SKM-1 (cell line): ENCODE measurements at regions not wholly inside any gene's neighbourhood (a gene's known extent, or its start where the extent isn't known, plus 50 kb on each side); places are given as distances from the start of the nearest gene placed in this dataset.

Experiments used
- DNase-seq: peaks from one replicate; lab custom pipeline; 2025; ENCODE audit not compliant: unreplicated experiment; lab: John Stamatoyannopoulos, UW

DNA sequence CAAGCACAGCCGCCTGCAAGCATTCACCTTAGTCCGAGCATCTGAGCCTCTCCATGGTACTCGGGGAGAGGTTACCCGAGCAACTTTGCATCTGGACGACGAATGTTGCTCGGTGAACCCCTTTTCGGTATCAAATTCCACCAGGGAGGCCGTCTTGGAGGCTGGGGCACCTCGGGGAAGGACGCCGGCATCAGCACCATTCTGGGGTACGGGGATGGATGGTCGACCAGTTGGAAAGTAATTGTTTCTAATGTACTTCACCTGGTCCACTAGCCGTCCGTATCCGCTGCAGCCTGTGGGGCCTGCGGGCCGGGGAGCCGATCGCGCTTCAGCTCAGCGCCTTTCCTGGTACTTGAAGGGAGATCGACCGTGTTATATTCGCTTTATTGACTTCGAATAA, 161.7 kb upstream of the RTL1 start:
- no peak for DNase-seq

DNA sequence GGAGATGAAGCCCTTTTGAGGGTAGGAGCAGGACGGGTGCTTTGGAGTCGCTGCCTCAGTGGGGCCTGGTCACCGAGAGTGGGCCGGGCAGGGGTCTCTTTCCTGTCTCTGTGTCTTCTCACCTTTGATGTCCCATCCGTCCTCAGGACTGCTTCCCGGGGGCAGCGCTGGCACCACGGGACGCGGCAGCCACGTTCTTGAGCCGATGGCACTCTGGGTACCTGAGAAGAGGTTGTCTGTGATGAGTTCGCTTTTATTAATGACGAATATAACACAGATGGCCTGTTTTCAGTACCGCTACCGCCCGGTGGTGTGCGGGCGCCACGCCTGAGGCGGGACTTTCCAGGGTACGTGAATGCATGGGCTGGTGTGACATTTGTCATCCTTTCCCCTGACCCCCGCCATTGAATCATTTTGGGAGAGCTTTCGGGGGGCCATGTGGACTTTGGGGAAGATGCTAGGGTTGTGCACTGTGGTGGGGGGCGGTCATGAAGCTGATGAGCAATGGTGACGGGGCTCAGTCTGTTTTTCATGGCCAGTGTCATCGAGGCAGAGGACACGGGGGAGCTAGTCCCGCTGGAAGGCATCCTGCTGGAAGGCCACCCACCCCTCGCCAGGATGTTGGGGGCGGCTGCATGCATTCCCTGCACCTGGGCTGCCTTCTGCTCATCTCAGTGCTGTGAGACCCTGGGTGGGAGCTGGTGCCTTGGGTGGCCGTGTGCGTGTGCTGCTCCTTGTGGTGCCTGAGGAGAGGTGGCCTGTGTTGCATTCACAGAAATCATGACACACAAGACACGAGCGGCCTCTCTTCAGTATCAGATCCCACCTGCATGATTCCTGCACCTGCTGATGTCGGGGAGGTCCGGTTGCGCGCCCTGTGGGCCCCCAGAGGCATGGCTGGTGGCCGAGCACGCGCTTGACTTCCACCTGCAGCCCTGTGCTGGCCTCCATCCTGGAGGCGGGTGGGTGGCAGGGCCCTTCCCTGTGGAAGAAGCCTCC, 162.5 kb upstream of the RTL1 start:
- DNase-seq, result no peak

GRCh38 chr14:101066826-101067510, 163.4 kb upstream of the RTL1 start:
- DNase-seq, result no peak

DNA sequence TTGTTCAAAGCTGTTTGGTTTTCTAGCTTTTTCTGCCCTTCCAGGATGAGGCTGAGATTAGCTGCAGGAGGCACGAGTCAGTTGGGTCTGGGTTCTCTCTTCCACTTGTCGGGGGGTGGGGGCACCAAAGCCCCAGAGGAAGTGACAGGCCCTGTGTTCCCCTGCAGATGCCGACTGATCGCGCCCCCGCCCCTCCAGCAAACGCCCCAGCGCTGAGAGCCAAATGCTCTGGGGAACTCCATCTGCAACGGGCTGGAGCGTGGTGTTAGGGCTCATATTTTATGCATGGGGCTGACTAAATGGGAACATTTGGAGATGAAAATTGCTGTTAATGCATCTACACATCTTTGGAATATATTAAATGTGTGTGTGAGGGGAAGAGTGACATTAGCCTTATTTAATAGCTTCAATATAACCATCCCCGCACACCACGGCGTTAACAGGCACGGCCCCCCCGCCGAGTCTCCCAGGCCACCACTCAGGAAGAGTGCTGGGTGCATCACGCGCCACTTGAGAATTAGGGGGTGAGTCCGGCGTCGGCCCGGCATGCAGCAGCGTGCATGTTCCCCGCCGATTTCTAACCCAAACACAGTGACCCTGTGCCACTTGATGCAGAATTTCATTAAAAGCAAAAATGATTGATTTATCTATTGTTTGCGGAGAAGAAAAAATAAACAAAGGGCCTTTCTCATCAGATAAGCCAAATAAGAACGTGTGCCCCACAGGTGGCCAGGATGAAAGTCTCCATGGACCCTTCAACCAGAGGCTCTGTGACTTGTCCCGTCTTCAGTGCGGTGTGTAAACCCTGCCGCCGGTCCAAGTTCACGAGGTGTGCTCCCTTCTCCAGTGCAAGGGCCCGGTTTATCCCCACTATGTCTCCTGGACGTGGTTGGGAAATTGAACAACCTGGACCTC, 165.0 kb upstream of the RTL1 start:
- DNase-seq, result no peak

GRCh38 chr14:101069228-101069549, 165.7 kb upstream of the RTL1 start:
- DNase-seq, result no peak

- no peak for DNase-seq
These were observed 166.3 kb upstream of the RTL1 start for GRCh38 chr14:101069666-101070362.

- no peak for DNase-seq
These were observed 167.3 kb upstream of the RTL1 start for GRCh38 chr14:101070540-101071492.

GRCh38 chr14:101071493-101071906, 168.0 kb upstream of the RTL1 start:
- DNase-seq, result no peak

DNA sequence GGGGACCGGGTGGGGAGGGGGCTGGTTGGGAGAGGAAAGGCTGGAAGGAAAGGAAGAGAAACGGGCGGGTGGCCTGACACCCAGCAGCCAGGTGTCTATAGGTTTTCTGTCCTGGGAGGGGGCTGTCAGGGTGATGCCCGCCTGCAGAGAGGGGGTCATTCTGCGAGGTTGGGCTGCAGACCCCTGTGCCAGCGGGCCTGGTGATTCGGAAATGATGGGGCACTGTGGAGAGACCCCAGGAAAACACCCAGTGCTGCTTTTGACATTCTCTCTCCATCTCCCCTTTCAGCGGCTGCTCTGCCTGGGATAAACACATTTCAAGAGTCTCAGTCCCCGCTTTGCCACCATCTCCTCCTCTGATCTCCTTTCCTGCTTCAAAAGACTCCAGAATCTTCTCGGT, 168.5 kb upstream of the RTL1 start:
- DNase-seq, result no peak

- DNase-seq, result no peak
These were observed 169.0 kb upstream of the RTL1 start for GRCh38 chr14:101072531-101072930.

DNA sequence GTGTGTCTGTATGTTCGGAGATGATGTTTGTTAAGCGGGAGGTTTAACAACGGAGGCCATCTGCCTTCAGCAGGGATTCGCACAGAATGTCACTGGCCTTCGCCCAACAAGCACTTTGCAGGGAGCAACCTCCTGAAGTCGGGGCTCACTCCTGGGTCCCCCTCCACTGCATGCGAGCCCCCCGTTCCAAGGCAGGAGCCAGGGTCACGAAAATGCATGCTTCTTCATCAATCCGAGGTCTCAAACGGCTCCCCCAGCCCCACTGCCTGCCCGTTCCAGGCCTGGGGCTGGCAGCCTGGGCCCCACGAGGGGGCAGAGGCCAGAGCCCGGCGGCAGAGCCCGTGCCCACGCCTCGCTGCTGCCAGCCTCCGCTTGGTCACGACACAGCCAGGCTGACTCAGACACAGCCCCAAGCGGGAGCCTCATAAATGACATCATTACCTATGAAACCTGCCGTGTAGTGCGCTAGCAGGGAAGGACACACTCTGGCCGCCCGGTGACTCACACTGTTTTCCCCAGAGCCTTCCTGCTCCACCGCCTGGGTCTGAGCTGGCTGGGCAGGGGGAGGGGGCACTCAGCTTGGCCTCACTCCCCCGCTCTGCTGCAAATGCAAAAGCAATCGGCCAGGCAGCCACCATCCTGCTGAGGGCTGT, 169.5 kb upstream of the RTL1 start:
- no peak for DNase-seq

- DNase-seq, result no peak
These were observed 170.1 kb upstream of the RTL1 start for GRCh38 chr14:101073598-101073965.

GRCh38 chr14:101074196-101075024, 170.9 kb upstream of the RTL1 start:
- DNase-seq, result no peak

DNA sequence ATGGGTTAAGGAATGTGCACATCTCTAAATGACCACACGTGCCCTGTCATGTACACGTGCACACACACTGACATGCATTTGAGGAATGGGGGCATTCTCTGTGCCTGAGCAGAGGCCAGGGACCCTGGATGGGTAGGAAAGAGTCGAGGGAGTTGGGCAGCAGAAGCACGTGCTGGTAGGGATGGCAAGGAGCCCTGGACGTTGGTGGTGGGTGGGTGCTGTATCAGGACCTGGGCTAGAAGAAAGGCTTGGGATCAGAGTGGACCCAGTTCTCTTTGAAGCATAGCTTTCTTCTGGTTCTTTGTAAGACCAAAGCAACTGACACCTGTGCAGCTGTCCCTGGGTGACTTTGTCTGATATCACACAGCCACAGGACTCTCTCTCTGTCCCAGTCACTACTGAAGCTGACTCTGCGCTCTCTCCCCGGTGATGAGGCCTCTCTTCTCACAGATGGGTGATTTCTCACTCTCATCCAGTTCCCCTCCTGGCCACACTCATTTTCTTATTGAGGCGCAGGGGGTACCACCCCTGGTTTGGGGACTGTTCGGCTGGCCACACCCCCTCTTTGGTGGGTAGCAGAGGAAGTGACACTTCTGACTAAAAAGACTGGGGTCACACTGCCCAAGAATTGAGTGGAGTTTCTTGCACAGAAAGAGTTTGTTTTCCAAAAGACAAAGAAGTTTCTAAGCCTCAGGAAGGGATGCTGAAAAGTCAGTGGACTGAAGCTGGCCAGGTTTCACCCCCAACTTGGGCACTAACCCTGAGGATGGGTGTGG, 171.7 kb upstream of the RTL1 start:
- no peak for DNase-seq

DNA sequence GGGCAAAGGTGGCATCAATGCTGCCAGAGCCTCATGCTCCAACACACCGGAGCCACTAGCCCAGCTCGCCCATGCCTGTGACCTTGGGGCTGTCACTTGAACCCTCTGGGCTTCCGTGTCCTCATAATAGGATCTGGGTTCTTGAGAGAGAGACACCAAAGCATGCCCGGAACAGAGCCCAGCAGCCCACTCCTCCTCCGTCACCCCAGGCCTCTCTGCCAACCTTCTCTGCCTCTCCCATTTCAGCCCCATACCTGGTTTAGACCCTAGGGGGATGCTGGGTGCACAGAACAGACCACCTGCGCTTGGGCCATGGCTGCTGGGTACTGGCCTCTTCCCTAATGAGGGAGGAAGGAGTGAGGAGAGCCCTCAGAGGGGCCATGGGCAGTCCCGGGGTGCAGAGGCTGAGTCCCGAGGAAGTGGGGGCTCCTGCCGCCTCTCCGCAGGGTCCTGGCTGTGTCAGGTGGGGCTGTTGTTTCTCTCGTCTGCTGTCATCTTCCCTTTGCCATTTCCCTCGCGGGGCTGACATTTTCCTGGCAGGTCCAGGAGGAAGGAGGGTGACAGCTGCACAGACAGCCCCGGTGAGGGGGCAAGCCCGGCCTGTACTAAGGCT, 172.4 kb upstream of the RTL1 start:
- DNase-seq, result no peak

DNA sequence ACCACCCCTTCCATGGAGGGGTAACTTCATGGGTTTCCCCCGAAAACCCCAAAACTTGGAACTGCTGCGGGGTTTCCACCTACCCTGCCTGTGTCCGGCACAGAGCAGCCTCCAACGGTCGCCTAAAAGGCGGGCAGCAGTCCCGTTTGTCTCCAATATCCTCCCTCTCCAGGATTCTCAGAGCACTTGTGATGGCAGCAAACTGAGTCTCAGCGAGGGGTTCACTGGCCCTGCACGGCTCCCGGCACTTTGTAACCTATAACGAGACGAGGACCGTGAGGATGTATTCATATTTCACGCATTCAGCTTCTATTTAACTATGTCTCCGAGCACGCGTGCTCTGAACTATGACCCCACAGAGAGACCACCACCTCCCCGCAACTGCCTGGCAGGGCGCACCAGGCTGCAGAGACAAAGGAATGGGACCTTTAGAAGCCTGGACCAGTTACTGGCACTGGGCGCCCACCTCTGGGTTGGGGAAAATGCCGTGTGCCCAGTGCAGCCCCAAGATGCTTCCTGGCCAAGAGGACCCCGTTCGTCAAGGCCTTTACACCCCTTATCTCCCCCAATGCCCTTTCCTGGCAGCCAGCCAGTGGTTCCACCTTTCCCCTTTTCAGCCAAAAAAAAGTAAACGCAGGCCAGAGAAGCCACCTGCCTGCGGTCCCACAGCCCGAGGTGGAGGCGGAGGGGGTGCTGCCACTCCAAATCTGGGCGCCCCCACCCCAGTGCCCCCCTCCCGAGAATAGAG, 173.1 kb upstream of the RTL1 start:
- no peak for DNase-seq
